Heart left ventricle (tissue), 16 donors: ENCODE measurements at regions not wholly inside any gene's neighbourhood (a gene's known extent, or its start where the extent isn't known, plus 50 kb on each side); places are given as distances from the start of the nearest gene placed in this dataset.

Experiments
- ATAC-seq, 4 donors: fragments of 200-7000 bp; cut with Tn5 transposase; one replicate each; pipeline ENCODE4 v1.9.1; 2020 to 2022; ENCODE audit warnings: moderate library complexity in 4 of 4, mild to moderate bottlenecking in 3 of 4, moderate number of reproducible peaks in 1 of 4
- DNase-seq, 5 donors: peaks; one replicate each; pipeline ENCODE4 v3.0.0-alpha.2; 2020
- H3K27ac ChIP-seq, 12 donors: fragments of 200-600 bp; sonication (generic) in 4 of 12; one replicate each; pipeline versions ENCODE4 v1.5.0 to v1.8.0; 2016 to 2022; ENCODE audit warnings: mild to moderate bottlenecking in 2 of 12
- H3K27me3 ChIP-seq, 9 donors: fragments of 200-600 bp; sonication (generic) in 2 of 9; one replicate each; pipeline versions ENCODE4 v1.5.1 to v1.8.0; 2016 to 2022; ENCODE audit warnings: mild to moderate bottlenecking in 3 of 9
- H3K36me3 ChIP-seq, 9 donors: fragments of 200-600 bp; sonication (generic) in 2 of 9; one replicate each; pipeline versions ENCODE4 v1.5.0 to v1.8.0; 2018 to 2022; ENCODE audit warnings: mild to moderate bottlenecking in 2 of 9
- H3K4me1 ChIP-seq, 12 donors: fragments of 200-600 bp; sonication (generic) in 4 of 12; one replicate each; pipeline versions ENCODE4 v1.5.0 to v1.8.0; 2016 to 2022; ENCODE audit warnings: mild to moderate bottlenecking in 3 of 12
- H3K4me3 ChIP-seq, 12 donors: fragments of 200-600 bp; sonication (generic) in 4 of 12; one replicate each; pipeline versions ENCODE4 v1.5.0 to v1.8.0; 2017 to 2022; ENCODE audit warnings: mild to moderate bottlenecking in 9 of 12, moderate library complexity in 4 of 12
- H3K9me3 ChIP-seq, 12 donors: fragments of 200-600 bp; sonication (generic) in 4 of 12; one replicate each; pipeline versions ENCODE4 v1.5.0 to v1.8.0; 2016 to 2022; ENCODE audit warnings: mild to moderate bottlenecking in 1 of 12
- POLR2A ChIP-seq, 2 donors: fragments of 450-650 bp; IDR thresholded peaks; one replicate each; pipeline ENCODE4 v1.6.1; 2017; ENCODE audit warnings: antibody characterized with exemption in 2 of 2, mild to moderate bottlenecking in 2 of 2, moderate library complexity in 2 of 2
- whole genome bisulfite sequencing, 4 donors: extraction: QIAGEN DNeasy Blood & Tissue Kit in 2 of 4; methylation state at CpG; one replicate each; pipeline versions ENCODE4 v1.1.5 to v1.1.7; 2013 to 2018; 5-methylcytosine and 5-hydroxymethylcytosine counted together
- intact Hi-C, 10 donors: fragments of 100-400 bp; cut with DNase I; formaldehyde crosslinking; loops; one replicate each; pipeline versions ENCODE4 v1.11.1 to v1.14.2; 2022
- TF ChIP-seq, protein P1 (sequence below), 12 donors: fragments of 200-600 bp; sonication (generic) in 4 of 12; IDR thresholded peaks; one replicate each; pipeline versions ENCODE4 v1.5.0 to v1.8.0; 2018 to 2022; ENCODE audit warnings: antibody characterized with exemption in 12 of 12, mild to moderate bottlenecking in 5 of 12
- donor health status: ischemic (EF 13 %, LVEDD 7.1; RV severe dilation, severe dysfunction).
- donor health status: healthy with polysubstance abuse.
- donor health status: DM: no; HTN: yes; CAD: no.
- donor health status: DM: no; HTN: no; CAD: no.
- donor health status: ischemic (EF 25% LVEDD 6.9; RV normal size, moderate dysfunction).
- donor health status: ischemic (EF 25% LVEDD 5.7; RV mildly dilated, moderate dysfunction).
- donor health status: healthy.
- donor health status: DM: yes; HTN: yes; CAD: no.
- donor health status: ischemic (EF 35%, LVEDD 5.7; RV mildly dilated, moderate dysfunction).
- donor health status: nonischemic (EF 11% LVEDD 7.7; RV severe dilation, severe dysfunction).
- donor health status: DM: yes; HTN: yes; CAD: no.
- donor health status: PGD.
- donor health status: ischemic (EF 29% LVEDD 5.4; RV normal size, mild dysfunction).
- donor health status: nonischemic (EF 23%, LVEDD 6.1; RV moderate dilation, normal function).

DNA sequence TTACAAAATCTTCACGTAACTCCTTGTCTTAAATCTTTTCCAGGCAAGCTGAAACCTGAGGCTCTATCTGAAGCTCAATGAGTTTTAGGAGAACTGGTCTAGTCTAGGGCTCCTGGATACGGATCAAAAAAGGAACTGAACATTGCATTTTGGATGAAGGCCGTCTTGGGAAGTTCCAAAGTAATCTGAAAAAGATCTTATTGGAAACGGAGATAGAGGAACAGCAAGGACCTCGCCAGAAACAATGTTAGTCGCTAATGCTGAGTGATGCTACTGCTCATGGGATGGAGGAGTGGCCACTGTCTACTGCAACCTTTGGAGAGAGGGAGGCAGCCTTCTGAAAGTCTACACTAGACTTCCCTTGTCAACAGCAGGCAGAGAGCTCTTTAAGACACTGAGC is 91.4 kb upstream of the ATXN1 start:
- ATAC-seq (no peak), DNase-seq (no peak)
- Histone ChIP-seq H3K27ac (no peak overlapping the region), H3K36me3 (no peaks in the 10 kb centered on the region), H3K4me1 (peaks cover 0 to 39% (median 0%) of the 10 kb centered on the region in 12 donors), H3K9me3 (no peaks in the 10 kb centered on the region), H3K27me3 (no peaks in the 10 kb centered on the region), H3K4me3 (no peak overlapping the region)
- TF ChIP-seq, protein P1, sequence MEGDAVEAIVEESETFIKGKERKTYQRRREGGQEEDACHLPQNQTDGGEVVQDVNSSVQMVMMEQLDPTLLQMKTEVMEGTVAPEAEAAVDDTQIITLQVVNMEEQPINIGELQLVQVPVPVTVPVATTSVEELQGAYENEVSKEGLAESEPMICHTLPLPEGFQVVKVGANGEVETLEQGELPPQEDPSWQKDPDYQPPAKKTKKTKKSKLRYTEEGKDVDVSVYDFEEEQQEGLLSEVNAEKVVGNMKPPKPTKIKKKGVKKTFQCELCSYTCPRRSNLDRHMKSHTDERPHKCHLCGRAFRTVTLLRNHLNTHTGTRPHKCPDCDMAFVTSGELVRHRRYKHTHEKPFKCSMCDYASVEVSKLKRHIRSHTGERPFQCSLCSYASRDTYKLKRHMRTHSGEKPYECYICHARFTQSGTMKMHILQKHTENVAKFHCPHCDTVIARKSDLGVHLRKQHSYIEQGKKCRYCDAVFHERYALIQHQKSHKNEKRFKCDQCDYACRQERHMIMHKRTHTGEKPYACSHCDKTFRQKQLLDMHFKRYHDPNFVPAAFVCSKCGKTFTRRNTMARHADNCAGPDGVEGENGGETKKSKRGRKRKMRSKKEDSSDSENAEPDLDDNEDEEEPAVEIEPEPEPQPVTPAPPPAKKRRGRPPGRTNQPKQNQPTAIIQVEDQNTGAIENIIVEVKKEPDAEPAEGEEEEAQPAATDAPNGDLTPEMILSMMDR (IDR thresholded peaks at IDR 0.05), result no peak
- TF ChIP-seq POLR2A (IDR thresholded peaks at IDR 0.05), result no peak
- WGBS, 4 donors, result 93 to 94% (median 93%) methylated on average over 6 of the region's 6 CpGs
- intact Hi-C loops, result no loop called here

DNA sequence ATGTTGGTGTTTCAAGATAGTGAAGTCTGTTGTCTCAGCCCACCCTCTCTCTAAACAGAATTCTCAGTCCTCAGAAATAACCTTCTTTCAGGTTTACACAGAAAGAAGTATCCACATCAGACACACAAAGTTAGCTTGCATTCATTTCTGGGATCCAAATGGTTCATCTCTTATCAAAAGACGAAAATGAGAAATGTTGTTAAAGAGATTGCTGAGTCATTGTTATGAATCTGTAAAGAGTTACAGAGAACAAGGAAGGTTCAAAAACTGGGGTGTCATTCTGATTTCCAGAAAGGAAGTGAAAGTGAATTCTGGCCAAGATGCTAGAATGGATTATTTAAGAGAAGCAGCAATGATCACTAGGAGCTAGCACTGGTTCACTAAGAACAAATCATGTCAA is 90.5 kb upstream of the ATXN1 start:
- Histone ChIP-seq H3K9me3 (no peaks in the 10 kb centered on the region), H3K4me3 (no peak overlapping the region), H3K4me1 (peaks cover 0 to 39% (median 0%) of the 10 kb centered on the region in 12 donors), H3K27ac (no peak overlapping the region), H3K36me3 (no peaks in the 10 kb centered on the region), H3K27me3 (no peaks in the 10 kb centered on the region)
- 30 to 52% (median 45%) methylated on average over 1 of the region's 1 CpG for WGBS, 4 donors
- ATAC-seq, result no peak
- DNase-seq, result no peak
- intact Hi-C loops, result no loop called here
- TF ChIP-seq POLR2A (IDR thresholded peaks at IDR 0.05), result no peak
- TF ChIP-seq, protein P1 (IDR thresholded peaks at IDR 0.05), result no peak

DNA sequence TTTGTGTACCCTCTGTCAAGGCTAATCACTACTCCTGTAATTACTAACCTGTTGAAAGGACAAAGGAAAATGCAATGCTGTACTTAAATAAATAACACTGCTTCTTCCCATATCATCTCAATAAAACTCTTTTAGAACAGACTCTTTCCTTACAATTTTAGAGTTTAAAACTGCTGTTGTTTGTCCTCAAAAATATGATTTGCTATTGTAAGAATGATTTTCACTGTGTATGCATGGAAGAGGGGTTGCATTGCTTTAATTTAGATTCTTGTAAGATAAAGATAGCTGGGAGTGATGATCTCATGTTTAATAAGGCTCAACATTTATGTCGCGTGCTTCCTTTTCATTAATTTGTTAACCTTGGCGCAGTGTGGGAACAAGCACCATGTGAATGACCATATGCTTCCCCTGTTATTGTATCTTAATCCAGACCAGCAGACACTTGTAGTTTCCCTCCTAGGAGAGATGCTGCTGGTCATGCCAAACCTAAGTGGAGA is 89.8 kb upstream of the ATXN1 start:
- H3K4me1 ChIP-seq, result peaks cover 0 to 39% (median 0%) of the 10 kb centered on the region in 12 donors
- peak overlapping the region in 1 of 12 donors; percentile 28 for H3K27ac ChIP-seq
- no peak for ATAC-seq
- TF ChIP-seq, protein P1 (IDR thresholded peaks at IDR 0.05), result no peak
- no peak for TF ChIP-seq POLR2A (IDR thresholded peaks at IDR 0.05)
- no peak for DNase-seq
- 77 to 84% (median 77%) methylated on average over 3 of the region's 3 CpGs for WGBS, 4 donors
- H3K9me3 ChIP-seq, result no peaks in the 10 kb centered on the region
- intact Hi-C loops, result no loop called here
- H3K27me3 ChIP-seq, result no peaks in the 10 kb centered on the region
- H3K4me3 ChIP-seq, result no peak overlapping the region
- H3K36me3 ChIP-seq, result no peaks in the 10 kb centered on the region

GRCh38 chr6:16850681-16851026 is 89.4 kb upstream of the ATXN1 start:
- intact Hi-C loops, result no loop called here
- ATAC-seq (no peak), DNase-seq (no peak)
- Histone ChIP-seq H3K4me1 (peaks cover 0 to 39% (median 0%) of the 10 kb centered on the region in 12 donors), H3K9me3 (no peaks in the 10 kb centered on the region), H3K27ac (peak overlapping the region in 1 of 12 donors; percentile 28), H3K36me3 (no peaks in the 10 kb centered on the region), H3K27me3 (no peaks in the 10 kb centered on the region), H3K4me3 (no peak overlapping the region)
- 47 to 66% (median 58%) methylated on average over 5 of the region's 5 CpGs for WGBS, 4 donors
- TF ChIP-seq POLR2A (IDR thresholded peaks at IDR 0.05), result no peak
- TF ChIP-seq, protein P1 (IDR thresholded peaks at IDR 0.05), result no peak
